Activated CD8-positive, alpha-beta memory T cell treated with anti-CD3 and anti-CD28 coated beads for 36 hours (primary cell): ENCODE measurements at regions not wholly inside any gene's neighbourhood (a gene's known extent, or its start where the extent isn't known, plus 50 kb on each side); places are given as distances from the start of the nearest gene placed in this dataset.

ENCODE experiments used
- CTCF ChIA-PET: fragments of 350-600 bp; sonication (Branson Sonifier 250); formaldehyde crosslinking; loops from one replicate; lab custom pipeline; 2021; ENCODE audit warnings: antibody characterized with exemption; lab: Charles Lee
- POLR2A ChIA-PET: fragments of 350-600 bp; sonication (Branson Sonifier 250); formaldehyde crosslinking; loops from one replicate; lab custom pipeline; 2021; ENCODE audit warnings: antibody characterized with exemption; lab: Charles Lee

DNA sequence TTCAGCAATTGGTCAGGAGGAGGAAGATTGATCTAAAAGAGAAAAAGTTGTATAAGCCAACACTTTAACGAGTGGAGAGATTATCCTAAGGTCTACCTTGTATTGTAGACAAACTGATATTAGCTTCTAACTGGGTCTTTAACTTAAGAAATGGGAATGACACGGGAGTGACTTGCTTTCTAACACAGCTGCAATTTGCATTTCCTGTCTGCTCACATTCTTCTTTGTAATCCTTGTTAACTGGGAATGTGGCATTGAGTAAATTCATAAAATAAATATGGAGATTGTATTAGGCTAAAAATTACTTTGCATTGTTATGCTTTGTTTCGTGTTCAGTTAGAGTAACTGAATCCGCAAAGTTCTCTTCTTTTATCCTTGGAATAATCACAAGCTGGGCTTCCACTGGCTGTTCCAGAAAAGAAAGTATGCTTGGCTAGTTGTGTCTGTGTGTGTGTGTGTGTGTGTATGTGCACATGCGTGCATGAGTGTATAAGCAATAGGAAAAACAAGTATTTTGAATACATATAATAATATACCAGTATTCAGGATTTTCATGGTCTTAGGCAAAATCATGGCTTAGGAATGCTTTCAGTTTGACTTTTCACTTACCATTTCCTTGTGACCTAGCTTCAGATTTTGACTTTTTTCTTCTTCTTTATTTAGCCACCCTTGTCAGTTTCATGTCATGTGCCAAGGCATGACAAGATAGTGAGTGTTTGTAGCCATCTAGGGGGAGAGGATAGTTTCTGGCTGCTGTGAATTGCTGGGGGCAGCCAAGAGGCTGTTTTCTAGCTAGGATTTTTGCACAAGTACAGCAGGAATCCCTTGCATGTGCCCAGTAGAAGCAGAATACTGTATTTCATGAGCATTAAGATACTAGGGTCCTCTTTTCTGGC, 54.5 kb upstream of the FZD8 start:
- CTCF ChIA-PET = no interaction called here

DNA sequence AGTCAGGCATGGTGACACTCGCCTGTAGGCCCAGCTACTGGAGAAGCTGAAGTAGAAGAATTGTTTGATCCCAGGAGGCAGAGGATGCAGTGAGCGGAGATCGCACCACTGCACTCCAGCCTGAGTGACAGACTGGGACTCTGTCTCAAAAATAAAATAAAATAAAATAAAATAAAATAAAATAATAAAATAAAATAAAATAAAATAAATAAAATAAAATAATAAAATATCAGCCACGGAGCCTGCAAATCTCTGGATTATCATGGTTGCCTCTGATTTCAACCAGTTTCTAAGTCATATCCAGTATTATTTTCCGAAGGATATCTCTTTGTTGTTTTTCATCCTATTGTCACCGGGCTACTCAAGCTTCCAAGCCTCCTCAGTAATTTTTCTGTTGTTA, 51.7 kb upstream of the FZD8 start:
- POLR2A ChIA-PET = no interaction called here

More for the DNA sequence above, 54.5 kb upstream of the FZD8 start:
- POLR2A ChIA-PET = no interaction called here

More for the DNA sequence above, 51.7 kb upstream of the FZD8 start:
- CTCF ChIA-PET = no interaction called here
